ENCODE measurements at regions not wholly inside any gene's neighbourhood (a gene's known extent, or its start where the extent isn't known, plus 50 kb on each side); places are given as distances from the start of the nearest gene placed in this dataset.

DNA sequence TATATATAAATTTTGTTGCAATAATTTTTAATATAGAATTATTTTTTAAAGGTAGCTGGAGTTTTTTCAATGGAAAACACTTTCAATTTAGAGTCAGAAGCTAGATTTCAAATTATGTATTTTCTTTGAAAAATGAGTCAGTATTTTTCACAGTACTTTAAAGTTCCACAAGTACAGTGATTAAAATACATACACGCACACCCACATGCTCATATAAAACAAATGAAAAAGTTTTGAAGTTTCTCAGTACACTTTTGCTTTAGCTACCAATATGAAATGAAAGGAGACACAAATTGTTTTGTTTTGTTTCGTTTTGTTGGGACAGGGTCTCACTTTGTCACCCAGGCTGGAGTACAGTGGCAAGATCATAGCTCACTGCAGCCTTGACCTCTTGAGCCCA lies 98.6 kb downstream of the CYB561 start:
- no peaks in the 10 kb centered on the region for H3K27me3 ChIP-seq
- no peak for TF ChIP-seq POLR2A (IDR thresholded peaks at IDR 0.05)
- TF ChIP-seq, protein P1, sequence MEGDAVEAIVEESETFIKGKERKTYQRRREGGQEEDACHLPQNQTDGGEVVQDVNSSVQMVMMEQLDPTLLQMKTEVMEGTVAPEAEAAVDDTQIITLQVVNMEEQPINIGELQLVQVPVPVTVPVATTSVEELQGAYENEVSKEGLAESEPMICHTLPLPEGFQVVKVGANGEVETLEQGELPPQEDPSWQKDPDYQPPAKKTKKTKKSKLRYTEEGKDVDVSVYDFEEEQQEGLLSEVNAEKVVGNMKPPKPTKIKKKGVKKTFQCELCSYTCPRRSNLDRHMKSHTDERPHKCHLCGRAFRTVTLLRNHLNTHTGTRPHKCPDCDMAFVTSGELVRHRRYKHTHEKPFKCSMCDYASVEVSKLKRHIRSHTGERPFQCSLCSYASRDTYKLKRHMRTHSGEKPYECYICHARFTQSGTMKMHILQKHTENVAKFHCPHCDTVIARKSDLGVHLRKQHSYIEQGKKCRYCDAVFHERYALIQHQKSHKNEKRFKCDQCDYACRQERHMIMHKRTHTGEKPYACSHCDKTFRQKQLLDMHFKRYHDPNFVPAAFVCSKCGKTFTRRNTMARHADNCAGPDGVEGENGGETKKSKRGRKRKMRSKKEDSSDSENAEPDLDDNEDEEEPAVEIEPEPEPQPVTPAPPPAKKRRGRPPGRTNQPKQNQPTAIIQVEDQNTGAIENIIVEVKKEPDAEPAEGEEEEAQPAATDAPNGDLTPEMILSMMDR (IDR thresholded peaks at IDR 0.05), result no peak
- H3K4me3 ChIP-seq (replicated peaks in 1 of 3), result no peak overlapping the region
- 87 to 94% methylated on average over 2 of the region's 2 CpGs for WGBS, 2 donors
- no peak for DNase-seq
- no peaks in the 10 kb centered on the region for H3K9me3 ChIP-seq
- intact Hi-C loops (cut with DNase I), result no loop called here
- H3K4me1 ChIP-seq, result peaks cover 9% of the 10 kb centered on the region in 2 donors
- no peak overlapping the region for H3K27ac ChIP-seq
- H3K36me3 ChIP-seq, result no peaks in the 10 kb centered on the region

DNA sequence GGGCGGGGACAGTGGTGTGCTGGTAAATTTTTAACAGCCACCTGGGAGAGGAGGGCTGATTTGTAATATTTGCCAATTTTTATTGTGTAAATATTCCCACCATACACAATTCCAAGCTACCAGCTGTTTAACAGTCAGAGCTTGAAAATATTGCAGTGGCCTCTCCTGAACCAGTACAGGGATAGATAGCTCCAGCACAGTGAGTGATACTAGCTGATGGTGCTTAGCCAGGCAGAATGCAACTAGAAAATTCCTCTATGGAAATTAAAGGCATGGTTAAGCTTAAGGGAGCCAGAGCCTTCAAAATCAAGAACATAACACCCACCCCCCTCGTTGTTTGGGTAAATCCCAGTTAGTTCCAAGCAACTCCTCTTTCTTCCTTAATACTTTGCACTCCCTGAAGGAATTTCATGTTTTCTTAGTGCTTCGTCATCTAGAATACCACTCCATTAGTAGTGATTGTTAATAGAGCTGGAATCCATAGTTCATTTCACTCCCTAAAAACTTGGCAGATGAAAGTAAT lies 96.6 kb downstream of the CYB561 start:
- no peak for TF ChIP-seq POLR2A (IDR thresholded peaks at IDR 0.05)
- TF ChIP-seq, protein P1 (IDR thresholded peaks at IDR 0.05), result no peak
- WGBS, 2 donors, result 45 to 46% methylated on average over 3 of the region's 3 CpGs
- Histone ChIP-seq H3K27ac (peak overlapping the region in 1 of 3 donors; percentile 2), H3K4me3 (replicated peaks in 1 of 3) (no peak overlapping the region), H3K36me3 (no peaks in the 10 kb centered on the region), H3K4me1 (peaks cover 9% of the 10 kb centered on the region in 2 donors), H3K27me3 (no peaks in the 10 kb centered on the region), H3K9me3 (no peaks in the 10 kb centered on the region)
- DNase-seq, result peak in 1 of 2 donors; percentile 2
- intact Hi-C loops (cut with DNase I), result no loop called here

DNA sequence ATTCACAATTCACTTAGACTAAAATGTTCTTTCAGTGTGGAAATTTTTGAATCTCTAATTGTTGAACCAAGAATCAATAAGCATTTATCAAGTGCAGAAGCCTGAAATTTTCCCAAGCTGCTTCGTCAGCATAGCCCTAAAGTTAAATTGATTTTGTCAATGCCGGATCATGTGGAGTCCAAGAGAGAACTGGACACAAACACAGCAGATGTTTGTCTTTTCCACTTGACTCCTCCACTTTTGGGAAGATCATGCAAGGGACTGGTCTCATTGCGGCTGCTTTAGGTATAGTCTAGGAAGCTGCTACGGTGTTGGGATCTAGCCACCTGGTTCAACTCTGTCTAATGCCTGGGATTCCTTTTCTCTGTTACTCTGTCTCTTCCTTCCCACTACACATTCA lies 95.7 kb downstream of the CYB561 start:
- intact Hi-C loops (cut with DNase I), result no loop called here
- TF ChIP-seq POLR2A (IDR thresholded peaks at IDR 0.05), result no peak
- TF ChIP-seq, protein P1 (IDR thresholded peaks at IDR 0.05), result no peak
- Histone ChIP-seq H3K4me3 (replicated peaks in 1 of 3) (no peak overlapping the region), H3K27me3 (no peaks in the 10 kb centered on the region), H3K4me1 (peaks cover 9% of the 10 kb centered on the region in 2 donors), H3K36me3 (no peaks in the 10 kb centered on the region), H3K9me3 (no peaks in the 10 kb centered on the region), H3K27ac (peak overlapping the region in 1 of 3 donors; percentile 32)
- DNase-seq, result no peak
- WGBS, 2 donors, result 79 to 89% methylated on average over 4 of the region's 4 CpGs

DNA sequence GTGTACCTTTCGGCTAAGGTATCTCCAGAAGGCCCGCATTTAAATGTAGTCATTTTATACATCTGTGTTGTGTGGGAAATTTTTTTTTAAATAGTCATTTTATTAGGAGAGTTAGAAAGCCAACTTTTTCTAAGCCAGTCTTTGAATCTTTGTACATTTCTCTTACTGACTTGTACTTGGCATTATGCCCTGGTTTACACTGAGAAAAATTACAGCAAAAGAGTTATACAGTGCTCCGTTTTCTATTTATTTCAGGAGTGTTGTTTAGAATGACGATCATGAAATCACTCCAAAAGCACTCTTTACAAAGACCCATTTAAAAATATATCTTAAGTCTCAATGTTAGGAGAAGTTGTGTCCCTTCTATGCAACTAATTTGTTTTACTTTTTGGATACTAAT lies 91.8 kb downstream of the CYB561 start:
- Histone ChIP-seq H3K27ac (no peak overlapping the region), H3K27me3 (no peaks in the 10 kb centered on the region), H3K36me3 (no peaks in the 10 kb centered on the region), H3K9me3 (no peaks in the 10 kb centered on the region), H3K4me1 (peaks cover 6 to 12% of the 10 kb centered on the region in 2 donors), H3K4me3 (replicated peaks in 1 of 3) (no peak overlapping the region)
- DNase-seq, result no peak
- TF ChIP-seq, protein P1 (IDR thresholded peaks at IDR 0.05), result no peak
- no peak for TF ChIP-seq POLR2A (IDR thresholded peaks at IDR 0.05)
- intact Hi-C loops (cut with DNase I), result no loop called here
- 77 to 83% methylated on average over 4 of the region's 4 CpGs for WGBS, 2 donors

DNA sequence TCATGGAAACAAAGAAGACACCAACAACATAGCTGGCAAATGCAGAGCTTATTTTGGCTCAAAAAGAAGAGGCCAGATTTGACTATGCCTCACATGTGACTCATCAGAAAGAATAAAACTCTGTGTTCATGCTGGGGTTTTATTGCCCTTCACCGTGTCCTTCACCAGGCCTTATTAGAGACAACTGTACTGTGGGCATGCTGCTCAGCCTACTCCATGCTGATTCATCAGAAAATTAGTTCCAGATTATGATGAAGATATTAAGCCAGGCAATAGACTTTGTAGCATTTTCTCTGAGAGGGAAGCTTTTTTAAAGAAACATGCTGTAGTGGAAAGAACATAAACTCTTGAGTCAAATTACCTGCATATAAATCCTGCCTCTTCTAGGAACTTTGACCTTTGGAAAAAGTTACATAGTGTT lies 89.8 kb downstream of the CYB561 start:
- no peak for DNase-seq
- Histone ChIP-seq H3K9me3 (no peaks in the 10 kb centered on the region), H3K4me3 (replicated peaks in 1 of 3) (no peak overlapping the region), H3K4me1 (peaks cover 0 to 5% of the 10 kb centered on the region in 2 donors), H3K36me3 (no peaks in the 10 kb centered on the region), H3K27ac (no peak overlapping the region), H3K27me3 (no peaks in the 10 kb centered on the region)
- intact Hi-C loops (cut with DNase I), result no loop called here
- no peak for TF ChIP-seq POLR2A (IDR thresholded peaks at IDR 0.05)
- TF ChIP-seq, protein P1 (IDR thresholded peaks at IDR 0.05), result no peak
- 42 to 65% methylated on average over 1 of the region's 1 CpG for WGBS, 2 donors

All from thyroid gland (tissue), 4 donors.